GM23338 (cell line): ENCODE measurements at regions not wholly inside any gene's neighbourhood (a gene's known extent, or its start where the extent isn't known, plus 50 kb on each side); places are given as distances from the start of the nearest gene placed in this dataset.
A peak's percentile ranks its signal among the peaks of the same experiment; 100 is the strongest.

Source experiments
- ATAC-seq: fragments of 200-7000 bp; cut with Tn5 transposase; 3 replicates; pipeline ENCODE4 v1.9.1; 2020
- DNase-seq: peaks from one replicate; pipeline ENCODE4 v3.0.0-alpha.2; 2015; ENCODE audit warnings: low spot score
- H2AFZ ChIP-seq: fragments of 200-600 bp; sonication (generic); 2 replicates; pipeline ENCODE4 v1.8.0; 2016; ENCODE audit warnings: antibody characterized with exemption, mild to moderate bottlenecking, moderate library complexity
- H3F3A ChIP-seq: fragments of 200-600 bp; sonication (generic); replicated peaks from 2 replicates; pipeline ENCODE4 v1.8.0; 2017; ENCODE audit warnings: antibody characterized with exemption, mixed run types, low read depth
- H3K27ac ChIP-seq: fragments of 200-600 bp; sonication (generic); 2 replicates; pipeline ENCODE4 v1.6.1; 2016; ENCODE audit warnings: low read depth
- H3K27me3 ChIP-seq: fragments of 200-600 bp; sonication (generic); 2 replicates; pipeline ENCODE4 v1.8.0; 2016; ENCODE audit warnings: mild to moderate bottlenecking, mixed run types, moderate library complexity; ENCODE audit not compliant: insufficient read depth
- H3K36me3 ChIP-seq: fragments of 200-600 bp; sonication (generic); 2 replicates; pipeline ENCODE4 v1.8.0; 2016; ENCODE audit warnings: mild to moderate bottlenecking; ENCODE audit not compliant: insufficient read depth
- H3K4me1 ChIP-seq: fragments of 200-600 bp; sonication (generic); 2 replicates; pipeline ENCODE4 v1.8.0; 2016; ENCODE audit warnings: mild to moderate bottlenecking, moderate library complexity; ENCODE audit not compliant: insufficient read depth
- H3K4me2 ChIP-seq: fragments of 200-600 bp; sonication (generic); 2 replicates; pipeline ENCODE4 v1.7.1; 2017; ENCODE audit warnings: mixed run types
- H3K4me3 ChIP-seq: fragments of 200-600 bp; sonication (generic); 2 replicates; pipeline ENCODE4 v1.6.1; 2016; ENCODE audit warnings: mixed run types
- H3K79me2 ChIP-seq: fragments of 200-600 bp; sonication (generic); replicated peaks from 2 replicates; pipeline ENCODE4 v1.8.0; 2017; ENCODE audit warnings: mild to moderate bottlenecking; ENCODE audit not compliant: insufficient read depth
- H3K9me2 ChIP-seq: fragments of 200-600 bp; sonication (generic); 2 replicates; pipeline ENCODE4 v1.8.0; 2017; ENCODE audit not compliant: insufficient read depth
- H4K20me1 ChIP-seq: fragments of 200-600 bp; sonication (generic); replicated peaks from 2 replicates; pipeline ENCODE4 v1.8.0; 2017; ENCODE audit warnings: mild to moderate bottlenecking; ENCODE audit not compliant: insufficient read depth
- H3K27ac Mint-ChIP-seq: 2 replicates; pipeline ENCODE4 v1.8.0; 2020; ENCODE audit warnings: inconsistent platforms, mild to moderate bottlenecking, moderate library complexity, mixed read lengths
- H3K27me3 Mint-ChIP-seq: 3 replicates; pipeline ENCODE4 v1.8.0; 2022; ENCODE audit warnings: low read depth, mild to moderate bottlenecking, moderate library complexity, mixed read lengths, inconsistent platforms; ENCODE audit not compliant: insufficient read depth, poor library complexity
- H3K36me3 Mint-ChIP-seq: 3 replicates; pipeline ENCODE4 v1.8.0; 2021; ENCODE audit warnings: low read depth, mild to moderate bottlenecking, inconsistent platforms, moderate library complexity, mixed read lengths
- H3K4me1 Mint-ChIP-seq: 3 replicates; pipeline ENCODE4 v1.8.0; 2020; ENCODE audit warnings: mild to moderate bottlenecking, inconsistent platforms, mixed read lengths
- H3K4me3 Mint-ChIP-seq: 3 replicates; pipeline ENCODE4 v1.8.0; 2021; ENCODE audit warnings: moderate library complexity, mild to moderate bottlenecking, inconsistent platforms, mixed read lengths
- H3K9me3 Mint-ChIP-seq: 3 replicates; pipeline ENCODE4 v1.8.0; 2020; ENCODE audit warnings: moderate library complexity, mild to moderate bottlenecking, inconsistent platforms, mixed read lengths
- CREB1 ChIP-seq: fragments of 250-450 bp; sonication (Bioruptor Pico); IDR thresholded peaks from 2 replicates; pipeline ENCODE4 v1.5.0; 2020; ENCODE audit warnings: low read depth, mild to moderate bottlenecking, moderate library complexity
- CTCF ChIP-seq, 2 experiments: fragments of 200-600 bp in 1 of 2; sonication (generic) in 1 of 2; conservative IDR thresholded peaks; 2 replicates each; pipeline versions ENCODE4 v1.5.1 to v1.6.1; 2016 to 2017; ENCODE audit warnings: antibody characterized with exemption in 2 of 2, low read depth in 2 of 2, mild to moderate bottlenecking in 2 of 2, moderate library complexity in 1 of 2
- ETS1 ChIP-seq: IDR thresholded peaks from 2 replicates; pipeline ENCODE4 v1.6.1; 2016; ENCODE audit warnings: antibody characterized with exemption
- EZH2 ChIP-seq: fragments of 200-600 bp; sonication (generic); IDR thresholded peaks from one replicate; pipeline ENCODE4 v1.8.0; 2017; ENCODE audit warnings: antibody characterized with exemption, mild to moderate bottlenecking, low read depth; ENCODE audit not compliant: unreplicated experiment
- EZH2phosphoT487 ChIP-seq: fragments of 200-600 bp; sonication (generic); IDR thresholded peaks from one replicate; pipeline ENCODE4 v1.8.1; 2018; ENCODE audit warnings: antibody characterized with exemption; ENCODE audit not compliant: unreplicated experiment
- JUNB ChIP-seq: IDR thresholded peaks from one replicate; pipeline ENCODE4 v1.6.1; 2016; ENCODE audit warnings: antibody characterized with exemption; ENCODE audit not compliant: unreplicated experiment
- NANOG ChIP-seq: IDR thresholded peaks from 2 replicates; pipeline ENCODE4 v1.6.1; 2016; ENCODE audit warnings: antibody characterized with exemption, borderline replicate concordance
- POLR2AphosphoS5 ChIP-seq: IDR thresholded peaks from 2 replicates; pipeline ENCODE4 v1.6.1; 2016; ENCODE audit warnings: antibody characterized with exemption, low read depth
- REST ChIP-seq: IDR thresholded peaks from one replicate; pipeline ENCODE4 v1.6.1; 2018; ENCODE audit warnings: antibody characterized with exemption; ENCODE audit not compliant: unreplicated experiment
- STAT1 ChIP-seq: IDR thresholded peaks from one replicate; pipeline ENCODE4 v1.6.1; 2016; ENCODE audit warnings: antibody characterized with exemption; ENCODE audit not compliant: unreplicated experiment
- ZNF114 ChIP-seq: fragments of 250-450 bp; sonication (Bioruptor Pico); IDR thresholded peaks from 2 replicates; pipeline ENCODE4 v1.5.0; 2020; ENCODE audit warnings: mild to moderate bottlenecking, moderate library complexity
- ZNF331 ChIP-seq: fragments of 250-450 bp; sonication (Bioruptor Pico); IDR thresholded peaks from 2 replicates; pipeline ENCODE4 v1.5.0; 2020; ENCODE audit warnings: low read depth, mild to moderate bottlenecking, moderate library complexity
- ZNF462 ChIP-seq: fragments of 250-450 bp; sonication (Bioruptor Pico); IDR thresholded peaks from 2 replicates; pipeline ENCODE4 v1.5.0; 2020; ENCODE audit warnings: mild to moderate bottlenecking, moderate library complexity

- H3K4me3 ChIP-seq: no peak overlapping the region
- peaks cover 4% of the 10 kb centered on the region; the same call in 1 of the 3 replicates for H3K36me3 Mint-ChIP-seq
- H4K20me1 ChIP-seq: no peaks in the 10 kb centered on the region
- peaks cover 2% of the 10 kb centered on the region; the same call in 2 of the 3 replicates for H3K9me3 Mint-ChIP-seq
- H3K27ac ChIP-seq: no peak overlapping the region
- ATAC-seq (no peak), DNase-seq (peak; percentile 25)
- H2AFZ ChIP-seq: no peak overlapping the region
- peaks cover 7% of the 10 kb centered on the region; the same call in 2 of the 3 replicates for H3K4me1 Mint-ChIP-seq
- no peaks in the 10 kb centered on the region for H3K27me3 ChIP-seq
- H3K36me3 ChIP-seq: no peaks in the 10 kb centered on the region
- H3K4me2 ChIP-seq: no peak overlapping the region
- H3K27ac Mint-ChIP-seq: no peak overlapping the region
- H3K4me1 ChIP-seq: 0 out of 2 replicates have a peak, but pooled peaks cover 8% of the 10 kb centered on the region
- H3K27me3 Mint-ChIP-seq: no peaks in the 10 kb centered on the region
- H3K4me3 Mint-ChIP-seq: no peak overlapping the region
- H3K79me2 ChIP-seq: no peaks in the 10 kb centered on the region
- TF ChIP-seq STAT1 (no peak), NANOG (no peak), CREB1 (CRISPR knock-in tag) (no peak), ZNF462 (CRISPR knock-in tag) (no peak), JUNB (no peak), EZH2phosphoT487 (no peak), ZNF331 (CRISPR knock-in tag) (no peak), POLR2AphosphoS5 (no peak), CTCF (conservative IDR thresholded peaks at IDR 0.05; ENCODE audit: low read depth in 2 of 2) (no peak), ETS1 (no peak), REST (no peak), ZNF114 (CRISPR knock-in tag) (no peak), EZH2 (no peak)
- H3F3A ChIP-seq: no peaks in the 10 kb centered on the region
- no peaks in the 10 kb centered on the region; the same call in 1 of the 2 replicates for H3K9me2 ChIP-seq
Observed at GRCh38 chr4:85078016-85078415, 111.5 kb upstream of the WDFY3 start.
